ENCODE measurements at regions not wholly inside any gene's neighbourhood (a gene's known extent, or its start where the extent isn't known, plus 50 kb on each side); places are given as distances from the start of the nearest gene placed in this dataset.

GRCh38 chr3:17802950-17803349 lies 60.5 kb upstream of the TBC1D5 start:
- TF ChIP-seq TAF1 (IDR thresholded peaks at IDR 0.05; ENCODE audit: low read depth, low read length) (no peak), POLR2AphosphoS5 (IDR thresholded peaks at IDR 0.05; ENCODE audit: low read depth, low read length) (no peak), POLR2A (IDR thresholded peaks at IDR 0.05; ENCODE audit: low read depth, low read length) (no peak), SPI1 (IDR thresholded peaks at IDR 0.05; ENCODE audit: low read depth, low read length) (no peak)

All from GM12891 (cell line).